HG02870 (cell line): ENCODE measurements at regions not wholly inside any gene's neighbourhood (a gene's known extent, or its start where the extent isn't known, plus 50 kb on each side); places are given as distances from the start of the nearest gene placed in this dataset.
"Not testable (repeated sequence)": the region's sequence is repeated elsewhere in the genome, so short reads cannot be mapped to it uniquely, and the experiment has no call there.

Source experiments
- ATAC-seq: cut with Tn5 transposase; IDR thresholded peaks from one replicate; pipeline ENCODE4 v1.9.1; 2021; ENCODE audit warnings: mild to moderate bottlenecking, moderate library complexity; ENCODE audit not compliant: unreplicated experiment

DNA sequence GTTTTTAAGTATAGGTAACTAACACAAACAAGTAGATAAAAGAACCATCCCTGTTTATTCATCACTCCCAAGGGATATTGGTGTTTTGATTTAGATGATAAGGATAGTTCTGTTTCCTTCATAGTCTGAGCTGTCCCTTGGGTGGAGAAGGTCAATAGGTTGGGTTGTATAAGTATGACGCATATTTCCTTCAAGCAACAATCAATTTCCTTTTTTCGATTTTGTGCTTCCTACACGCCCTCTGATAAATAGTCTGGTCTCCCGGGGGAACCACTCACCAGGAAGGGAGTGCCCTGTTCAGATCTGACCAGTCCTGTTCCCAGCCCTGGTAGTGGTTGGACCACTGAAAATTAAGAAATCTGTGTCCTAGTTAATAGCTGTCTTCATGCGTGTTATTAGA lies 378.8 kb upstream of the FAR2 start:
- ATAC-seq = no peak

DNA sequence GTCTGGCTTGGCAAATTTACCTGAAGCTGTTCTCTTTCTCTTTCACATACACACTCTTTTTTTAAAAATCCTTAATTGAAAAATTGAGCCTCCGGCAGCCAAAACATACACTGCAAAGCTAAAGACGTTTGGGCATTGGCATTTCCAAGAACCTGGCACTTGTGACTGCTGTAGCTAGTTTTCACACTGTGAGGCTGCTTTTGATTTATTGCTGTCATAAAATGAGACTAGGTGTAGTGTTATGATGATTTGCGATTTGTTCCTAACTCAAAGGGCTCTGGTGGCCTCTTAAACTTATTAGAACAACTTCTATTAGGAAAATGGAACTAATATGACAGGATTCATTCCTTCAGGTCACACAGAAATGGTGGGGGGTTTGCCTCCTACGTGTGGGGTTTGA lies 377.1 kb upstream of the FAR2 start:
- no peak for ATAC-seq

DNA sequence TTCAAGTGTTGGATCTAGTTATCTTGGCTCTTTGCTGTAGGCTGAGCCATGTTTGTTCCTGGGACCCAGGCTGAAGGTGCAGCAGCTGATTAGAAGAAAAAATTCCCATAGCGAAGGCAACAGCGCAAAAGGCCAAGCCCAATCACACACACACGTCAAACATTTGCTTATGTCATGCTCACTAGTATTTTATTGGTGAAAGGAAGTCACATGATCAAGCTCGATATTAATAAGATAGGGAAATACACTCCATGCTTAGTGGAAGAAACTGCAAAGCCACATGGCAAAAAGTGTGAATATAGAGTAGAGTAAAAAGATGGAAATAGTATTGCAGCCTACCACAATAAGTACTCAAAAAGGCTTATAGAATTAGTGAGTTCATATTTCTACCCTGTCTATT lies 373.5 kb upstream of the FAR2 start:
- no peak for ATAC-seq

DNA sequence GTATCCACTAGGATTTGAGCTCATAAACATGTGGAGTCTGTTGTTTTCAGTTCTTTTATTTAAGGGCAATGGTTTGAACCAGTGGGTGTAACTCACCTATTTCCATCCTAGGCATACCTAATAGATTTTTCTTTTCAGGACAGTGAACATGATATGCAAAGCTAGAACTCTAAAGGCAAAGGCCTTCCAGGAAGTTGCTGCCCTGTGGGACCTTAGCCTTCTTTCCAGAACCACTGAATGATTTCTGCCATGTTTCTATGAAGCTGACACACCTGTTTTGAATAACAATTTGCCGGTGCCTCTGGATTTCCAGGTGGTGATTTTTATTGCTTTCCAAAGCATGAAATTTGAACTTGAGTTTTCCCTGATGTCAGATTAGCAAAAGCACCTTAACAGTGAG lies 372.9 kb upstream of the FAR2 start:
- no peak for ATAC-seq

DNA sequence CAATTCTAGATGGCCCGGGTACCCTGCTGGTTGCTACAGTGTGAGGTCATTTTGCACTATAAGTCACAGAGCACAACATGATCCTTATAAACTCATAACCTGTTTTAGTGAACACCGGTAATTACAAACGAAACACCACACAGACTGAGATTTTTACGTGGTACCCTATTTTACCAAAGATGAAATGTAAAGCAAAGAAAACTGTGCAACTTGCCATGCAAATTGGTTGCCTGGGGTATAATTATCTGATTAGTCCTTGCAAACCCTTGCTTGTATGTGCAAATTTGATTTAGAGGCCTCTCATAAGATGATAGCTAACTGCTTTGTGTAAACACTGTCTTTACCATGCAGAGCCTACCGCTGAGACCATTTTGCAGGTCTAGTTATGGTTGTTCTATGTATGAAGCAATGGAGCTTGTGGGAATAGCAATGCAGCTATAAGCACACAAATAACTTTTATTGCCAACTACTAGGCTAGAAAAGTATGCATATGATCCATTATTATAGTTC lies 372.1 kb upstream of the FAR2 start:
- no peak for ATAC-seq

DNA sequence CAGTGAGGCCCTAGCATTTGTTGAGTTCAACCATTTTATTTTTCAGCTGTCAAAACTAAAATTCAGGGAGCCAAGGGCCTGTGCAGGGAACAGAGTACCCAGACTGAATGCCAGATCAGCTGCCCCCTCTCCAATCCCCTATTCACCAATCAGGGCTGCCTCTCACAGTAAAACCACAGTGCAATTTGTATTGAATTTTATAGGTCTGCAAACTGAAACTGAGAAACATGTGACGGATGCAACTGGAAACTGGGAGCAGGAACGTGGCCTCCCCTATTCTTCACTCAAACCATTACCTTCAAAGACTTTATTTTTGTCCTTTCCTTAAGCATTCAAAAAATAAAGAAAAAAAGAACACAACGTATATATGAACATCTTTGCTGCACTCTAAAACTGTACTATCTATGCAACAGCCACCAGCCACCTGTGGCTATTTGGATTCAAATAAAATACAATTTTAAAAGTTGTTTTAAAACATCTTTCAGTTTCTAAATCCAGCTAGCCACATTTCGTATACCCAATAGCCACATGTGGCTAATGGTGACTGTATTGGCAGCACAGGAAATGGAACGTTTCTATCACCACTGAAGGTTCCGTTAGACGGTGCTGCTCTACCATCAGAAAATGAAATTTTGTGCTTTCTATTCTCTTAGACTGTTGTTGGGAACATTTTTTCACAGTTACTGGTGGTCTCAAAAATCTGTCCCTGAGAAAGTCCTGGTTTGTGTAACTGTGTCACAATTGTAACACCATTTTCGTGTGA lies 371.3 kb upstream of the FAR2 start:
- no peak for ATAC-seq

DNA sequence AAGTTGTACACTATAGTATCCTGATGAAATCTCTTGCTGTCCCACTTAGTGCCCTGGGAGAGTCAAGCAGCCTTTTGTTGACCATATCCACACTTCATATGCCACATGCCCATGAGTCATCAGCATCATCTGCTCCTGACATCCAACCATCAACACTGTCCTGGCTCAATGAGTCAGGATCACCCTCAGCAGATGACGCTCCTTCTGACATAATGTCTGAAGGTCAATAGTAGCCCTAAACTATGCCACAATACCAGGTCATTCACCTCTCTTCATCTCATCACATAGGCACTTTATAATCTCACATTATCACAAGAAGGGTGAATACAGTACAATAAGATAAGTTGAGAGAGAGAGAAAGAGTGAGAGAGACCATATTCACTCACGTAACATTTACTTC lies 369.0 kb upstream of the FAR2 start:
- no peak for ATAC-seq

DNA sequence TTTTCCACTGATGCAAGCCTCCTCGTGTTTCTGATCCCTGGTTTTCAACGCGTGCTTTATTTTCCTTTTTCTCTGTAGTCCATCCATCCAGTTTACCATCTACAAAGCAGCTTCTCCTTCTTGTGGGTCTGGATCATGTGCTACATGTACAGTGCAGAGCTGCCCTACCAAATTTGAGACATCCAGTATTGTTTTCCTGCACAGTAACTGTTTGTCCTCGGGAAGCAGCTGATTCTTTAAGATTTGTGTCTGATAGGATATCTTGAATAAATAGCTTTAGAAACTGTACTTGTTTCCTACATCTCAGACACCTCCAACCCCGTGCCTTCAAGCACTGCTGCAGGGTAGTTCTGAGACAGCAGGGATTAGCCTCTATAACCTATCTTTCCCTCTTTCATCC lies 368.1 kb upstream of the FAR2 start:
- no peak for ATAC-seq

DNA sequence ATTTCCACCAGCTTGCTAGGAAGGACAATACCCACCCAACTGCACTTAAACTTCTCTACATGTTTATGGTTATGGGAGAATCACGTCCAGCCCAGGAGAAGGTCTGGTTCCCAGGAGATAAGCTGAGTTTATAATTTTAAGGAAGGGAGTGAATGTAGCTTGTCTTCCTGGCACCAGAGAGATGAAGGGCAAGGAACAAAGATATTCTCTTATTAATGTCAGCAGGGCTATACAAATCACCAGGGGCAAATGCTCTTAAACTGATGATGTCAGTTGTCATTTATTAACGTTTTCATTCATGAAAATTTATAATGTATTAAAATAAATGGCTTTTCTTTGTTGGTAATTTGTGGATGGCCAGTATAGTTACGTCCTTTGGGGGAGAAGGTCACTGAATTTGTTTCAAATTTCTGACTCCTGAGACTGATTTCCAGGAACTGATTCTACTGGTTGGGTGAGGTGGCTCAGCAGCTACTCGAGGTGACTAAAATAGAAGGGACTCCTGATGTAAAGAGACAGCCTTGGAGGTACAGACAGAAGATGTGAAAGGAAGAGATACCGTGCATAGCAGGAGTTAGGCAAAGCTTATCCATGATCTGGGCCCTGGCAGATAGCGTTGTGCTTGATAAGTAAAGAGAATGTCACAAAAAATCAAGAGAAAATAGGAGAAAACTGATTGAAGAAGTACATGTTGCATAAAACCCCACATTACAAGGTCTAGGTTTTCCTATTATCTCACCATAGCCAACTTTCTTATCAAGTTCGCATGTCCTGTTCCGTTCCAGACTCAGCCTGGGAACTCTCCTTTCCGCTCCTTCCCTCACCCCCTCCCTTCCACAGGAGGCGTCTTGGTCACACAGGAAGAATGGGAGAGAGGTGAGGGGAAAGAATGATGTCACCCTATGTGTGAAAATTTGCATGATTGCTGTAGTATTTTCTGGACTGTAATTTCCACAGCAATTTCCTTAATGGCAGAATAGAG lies 367.1 kb upstream of the FAR2 start:
- ATAC-seq = no peak

DNA sequence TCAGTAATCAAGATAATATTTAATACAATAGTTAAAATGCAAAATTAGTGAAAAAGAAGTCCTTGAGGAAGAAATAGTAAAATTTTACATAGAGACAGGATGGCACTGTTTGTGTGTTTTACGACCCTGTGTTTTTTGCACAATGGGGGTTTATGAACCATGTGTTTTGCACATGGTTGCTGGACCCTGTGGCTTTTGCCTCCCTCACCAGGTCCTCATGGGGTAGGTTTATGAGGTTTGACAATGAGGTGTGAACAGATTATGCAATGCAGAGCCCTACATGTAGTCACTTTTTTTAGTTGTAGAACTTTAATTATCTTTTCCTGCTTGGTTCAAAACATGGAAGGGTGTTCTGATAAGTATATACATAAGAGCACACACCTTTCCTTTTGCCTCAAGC lies 366.3 kb upstream of the FAR2 start:
- ATAC-seq = no peak

DNA sequence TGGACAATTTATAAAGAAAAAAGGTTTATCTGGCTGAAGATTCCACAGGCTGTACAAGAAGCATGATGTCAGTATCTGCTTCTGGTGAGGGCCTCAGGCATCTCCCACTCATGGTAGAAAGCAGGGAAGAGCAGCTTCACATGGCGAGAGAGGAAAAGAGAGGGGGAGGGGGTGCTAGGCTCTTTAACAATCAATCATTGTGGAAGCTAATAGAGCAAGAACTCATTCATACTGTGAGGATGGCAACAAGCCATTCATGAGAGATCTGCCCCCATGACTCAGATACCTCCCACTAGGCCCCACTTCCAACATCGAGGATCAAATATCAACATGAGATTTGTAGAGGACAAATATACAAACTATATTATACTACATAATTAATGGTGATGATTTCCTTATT lies 361.9 kb upstream of the FAR2 start:
- ATAC-seq = no peak

DNA sequence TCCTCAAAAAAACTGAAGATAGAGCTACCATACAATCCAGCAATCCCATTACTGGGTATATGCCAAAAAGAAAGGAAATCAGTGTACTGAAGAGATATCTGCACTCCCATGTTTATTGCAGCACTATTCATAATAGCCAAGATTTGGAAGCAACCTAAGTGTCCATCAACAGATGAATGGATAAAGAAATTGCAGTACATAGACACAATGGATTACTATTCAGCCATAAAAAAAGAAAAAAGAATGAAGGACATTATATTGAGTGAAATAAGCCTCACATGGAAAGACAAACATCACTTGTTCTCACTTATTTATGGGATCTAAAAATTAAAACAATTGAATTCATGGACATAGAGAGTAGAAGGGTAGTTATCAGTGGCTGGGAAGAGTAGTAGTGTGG lies 360.8 kb upstream of the FAR2 start:
- ATAC-seq = not testable (repeated sequence)

DNA sequence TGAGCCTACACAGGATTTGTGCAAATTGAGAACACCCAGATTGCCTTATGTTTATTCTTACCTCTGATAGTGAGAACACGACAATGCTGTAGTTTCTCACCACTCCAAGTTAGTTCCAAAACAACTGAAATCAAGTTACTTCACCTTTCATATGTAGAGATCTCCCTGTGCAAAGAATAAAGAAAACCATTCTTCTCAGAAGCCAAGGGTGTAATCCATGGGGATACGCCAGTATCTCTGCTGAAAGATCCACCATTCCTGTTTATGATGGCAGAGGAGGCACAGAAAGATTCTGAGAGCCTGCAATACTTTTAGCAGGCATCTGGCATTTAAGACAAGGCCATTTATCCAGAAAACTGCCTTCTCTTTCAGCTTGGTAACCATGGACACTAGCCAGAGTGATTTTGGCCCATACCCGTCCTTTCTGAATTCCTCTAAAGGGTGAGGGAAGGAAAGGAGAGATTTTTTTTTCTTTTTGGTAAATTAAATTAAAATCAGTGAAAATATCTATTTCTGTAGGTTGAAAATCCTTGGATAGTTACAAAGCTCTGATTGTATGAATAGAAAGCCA lies 355.4 kb upstream of the FAR2 start:
- ATAC-seq = no peak

DNA sequence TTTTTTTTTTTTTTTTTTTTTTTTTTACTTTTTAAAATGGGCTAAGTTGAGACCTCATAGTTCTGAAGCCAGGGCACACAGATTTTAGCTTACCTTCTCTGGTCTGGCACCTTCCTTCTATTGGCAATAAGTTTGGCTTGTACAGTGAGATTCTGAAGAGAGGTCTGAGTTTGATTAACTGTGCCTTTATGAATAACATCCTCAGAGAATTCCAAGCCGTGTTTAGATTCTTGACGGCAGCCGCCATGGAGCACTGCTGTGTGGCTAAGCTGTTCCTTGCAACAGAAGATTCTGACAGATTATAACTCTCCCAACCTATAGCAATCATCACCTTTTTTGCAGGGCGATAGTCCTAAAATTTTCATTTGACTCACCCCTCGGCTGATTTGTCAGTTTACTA lies 354.9 kb upstream of the FAR2 start:
- ATAC-seq = no peak

DNA sequence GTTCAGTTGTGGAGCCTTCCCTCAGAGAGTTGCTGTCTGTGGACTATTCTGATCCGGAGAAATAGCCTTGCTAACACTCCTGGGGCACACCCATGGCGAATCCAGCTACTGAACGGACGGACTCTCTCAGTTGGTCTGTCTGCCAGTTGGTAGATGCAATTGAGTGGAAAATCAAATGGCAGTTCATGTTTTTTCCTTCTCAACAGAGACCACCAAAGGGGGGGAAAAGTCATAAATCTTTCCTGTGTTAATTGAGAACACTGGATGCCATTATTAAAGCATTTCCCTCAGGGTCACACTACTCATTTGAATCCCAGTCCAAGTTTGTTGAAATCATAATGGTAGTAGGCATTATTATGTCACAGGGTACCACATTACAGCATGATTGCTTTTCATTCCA lies 354.3 kb upstream of the FAR2 start:
- no peak for ATAC-seq

DNA sequence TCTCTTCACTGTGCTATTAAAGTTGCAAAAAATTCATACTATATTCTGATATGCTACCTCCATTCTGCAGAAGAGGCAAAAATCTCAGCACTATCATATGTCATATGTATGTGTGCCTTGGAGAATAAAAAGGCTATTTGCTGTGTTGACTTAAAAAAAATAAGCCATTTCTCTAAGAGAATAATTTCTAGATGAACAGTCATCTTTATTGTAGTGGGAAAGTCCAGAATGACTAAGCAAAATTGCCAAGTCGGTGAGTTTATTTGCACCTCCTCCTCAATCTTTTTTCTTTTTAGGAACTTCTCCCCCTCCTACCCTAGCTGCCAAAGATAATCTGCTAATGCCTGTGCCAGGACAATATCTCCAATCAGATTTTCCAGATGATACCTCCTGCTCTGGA lies 353.8 kb upstream of the FAR2 start:
- ATAC-seq = no peak

DNA sequence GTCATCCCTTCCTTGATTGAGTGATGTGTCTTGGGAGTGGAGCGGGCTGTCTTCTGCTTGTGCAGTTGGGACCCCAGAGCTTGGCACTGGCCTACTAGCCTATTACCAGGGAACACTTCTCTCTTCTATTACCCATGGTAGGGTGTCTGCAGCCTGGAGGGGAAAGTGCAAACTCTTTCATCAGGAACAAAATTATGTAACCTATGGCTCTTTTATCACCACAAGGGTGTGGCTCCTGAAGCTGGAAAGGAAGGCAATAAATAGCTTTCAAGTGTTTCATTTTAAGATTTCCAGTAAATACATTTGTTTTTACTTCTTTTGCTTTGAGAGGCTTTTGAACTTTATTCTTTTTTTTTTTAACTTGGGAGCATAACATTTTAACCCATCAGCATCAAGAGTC lies 349.7 kb upstream of the FAR2 start:
- no peak for ATAC-seq

DNA sequence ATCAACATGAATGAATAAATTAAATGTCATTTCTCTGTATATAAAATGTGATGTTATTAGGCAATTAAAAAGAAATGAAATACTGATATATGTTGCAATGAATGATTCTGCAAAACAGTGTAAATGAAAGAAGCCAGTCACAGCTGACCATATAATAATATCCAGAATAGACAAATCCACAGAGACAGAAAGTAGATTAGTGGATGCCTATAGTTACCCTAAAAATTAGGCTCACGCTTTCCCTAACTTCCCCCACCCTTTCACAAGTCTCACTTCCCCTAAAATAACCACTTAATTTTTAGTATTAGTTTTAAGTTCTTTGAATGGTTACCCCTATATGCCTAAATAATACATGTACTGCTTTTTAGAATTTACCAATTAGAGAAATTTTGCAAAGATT lies 348.9 kb upstream of the FAR2 start:
- peak; percentile 79 for ATAC-seq

DNA sequence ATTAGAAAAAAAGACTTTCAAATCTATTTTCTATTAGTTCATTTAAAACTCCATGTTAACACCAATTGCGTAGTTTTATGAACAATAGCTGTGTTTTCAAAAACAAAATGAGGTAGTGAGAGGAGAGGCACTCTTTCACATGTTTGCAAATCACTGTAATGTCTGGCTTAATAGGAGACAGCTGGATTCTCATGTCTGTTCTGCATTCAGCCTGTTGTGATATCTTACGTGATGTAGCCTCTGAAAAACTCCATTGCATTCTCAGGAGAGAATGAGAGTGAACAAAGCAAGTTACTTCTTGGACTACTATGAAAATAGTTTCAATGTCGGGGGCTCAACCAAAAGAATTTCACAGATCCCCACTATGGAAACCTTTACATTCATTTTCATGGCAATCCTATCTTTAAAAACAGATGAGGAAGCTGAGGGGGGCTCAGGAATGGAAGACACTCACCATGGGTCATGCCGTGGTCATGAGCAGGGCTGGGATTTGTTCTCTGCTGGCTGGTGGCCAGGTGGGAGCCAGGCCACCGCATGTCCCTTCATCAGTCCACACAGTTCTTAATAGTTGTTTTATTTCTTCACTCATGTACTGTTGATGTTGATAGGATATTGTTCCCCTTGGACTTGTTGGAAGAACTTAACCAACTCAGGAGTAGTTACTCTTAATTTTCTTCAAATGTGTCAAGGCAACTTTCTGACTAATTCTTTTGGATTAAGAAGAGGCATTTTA lies 346.2 kb upstream of the FAR2 start:
- ATAC-seq = no peak

DNA sequence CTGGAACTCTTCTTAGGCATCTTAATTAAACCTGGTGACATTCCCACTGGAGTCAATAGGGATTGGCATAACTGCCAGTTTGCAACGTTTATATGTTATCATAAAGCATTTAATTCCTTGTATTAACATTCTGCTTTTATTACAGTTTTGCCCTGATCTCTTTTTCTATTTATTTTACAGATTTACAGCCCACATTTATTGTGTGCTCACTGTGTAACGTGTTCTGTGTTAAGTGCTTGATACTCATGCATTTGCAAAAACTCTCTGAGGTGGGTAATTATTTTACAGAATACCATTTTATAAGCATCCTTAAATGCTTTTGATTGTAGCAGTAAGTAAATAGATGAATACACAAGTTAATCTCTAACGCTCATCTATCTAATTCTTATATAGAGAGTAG lies 341.5 kb upstream of the FAR2 start:
- no peak for ATAC-seq

DNA sequence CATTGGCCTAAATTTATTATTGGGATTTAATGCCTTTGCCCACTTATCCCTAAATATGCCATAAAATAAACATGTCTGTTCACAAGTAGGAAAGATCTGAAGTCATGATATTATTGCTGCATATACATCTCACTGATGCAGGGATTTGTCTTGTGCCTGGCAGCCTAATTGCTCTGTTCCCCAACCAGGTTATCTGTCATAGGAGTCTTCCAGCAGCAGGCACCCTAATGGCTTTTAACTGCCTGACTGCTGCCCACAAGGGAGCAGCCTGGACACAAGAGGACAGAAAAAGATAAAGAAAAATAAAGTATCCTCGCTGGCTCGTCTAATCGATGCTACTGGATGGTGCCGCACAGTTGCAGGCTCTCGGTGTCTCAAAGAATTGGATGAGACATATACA lies 337.6 kb upstream of the FAR2 start:
- ATAC-seq = no peak
